Endothelial cell (in vitro differentiated cells): ENCODE measurements at regions not wholly inside any gene's neighbourhood (a gene's known extent, or its start where the extent isn't known, plus 50 kb on each side); places are given as distances from the start of the nearest gene placed in this dataset.

Source experiments
- DNase-seq: peaks from one replicate; pipeline ENCODE4 v3.0.0; 2021; ENCODE audit warnings: low spot score
- H3K27ac Mint-ChIP-seq: one replicate; pipeline ENCODE4 v1.8.0; 2021; ENCODE audit warnings: mixed read lengths, inconsistent platforms; ENCODE audit not compliant: unreplicated experiment
- H3K27me3 Mint-ChIP-seq: one replicate; pipeline ENCODE4 v1.8.0; 2021; ENCODE audit warnings: mild to moderate bottlenecking, moderate library complexity, mixed read lengths, inconsistent platforms; ENCODE audit not compliant: unreplicated experiment
- H3K36me3 Mint-ChIP-seq: one replicate; pipeline ENCODE4 v1.8.0; 2021; ENCODE audit warnings: mild to moderate bottlenecking, low read depth, mixed read lengths, inconsistent platforms; ENCODE audit not compliant: unreplicated experiment
- H3K4me1 Mint-ChIP-seq: one replicate; pipeline ENCODE4 v1.8.0; 2021; ENCODE audit warnings: mild to moderate bottlenecking, mixed read lengths, inconsistent platforms; ENCODE audit not compliant: unreplicated experiment
- H3K4me3 Mint-ChIP-seq: one replicate; pipeline ENCODE4 v1.8.0; 2021; ENCODE audit warnings: mild to moderate bottlenecking, mixed read lengths, inconsistent platforms; ENCODE audit not compliant: unreplicated experiment
- H3K9me3 Mint-ChIP-seq: one replicate; pipeline ENCODE4 v1.8.0; 2021; ENCODE audit warnings: mixed read lengths, inconsistent platforms; ENCODE audit not compliant: unreplicated experiment
- TF ChIP-seq, protein P1 (sequence below): fragments of 200-600 bp; sonication (generic); IDR thresholded peaks from one replicate; pipeline ENCODE4 v1.5.0; 2021; ENCODE audit warnings: antibody characterized with exemption; ENCODE audit not compliant: unreplicated experiment

DNA sequence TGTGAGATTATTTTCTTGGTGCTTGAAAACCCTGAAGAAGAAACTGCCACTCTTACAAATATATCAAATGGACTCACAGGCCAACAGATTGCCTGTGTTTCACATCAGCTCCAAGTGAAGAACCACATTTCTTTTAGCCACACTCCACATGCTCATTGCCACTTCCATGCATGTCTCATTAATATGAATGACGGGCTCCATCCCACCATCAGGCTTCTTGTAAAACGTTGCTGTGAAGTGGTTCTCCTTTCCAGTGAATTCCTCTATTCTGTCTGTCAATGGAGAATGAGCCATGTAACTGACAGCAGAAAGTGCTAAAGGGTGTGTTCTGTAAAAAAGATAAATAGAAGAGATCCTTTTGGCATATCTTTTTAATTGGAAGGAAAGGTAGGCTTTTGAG is 188.2 kb upstream of the RMST start:
- TF ChIP-seq, protein P1, sequence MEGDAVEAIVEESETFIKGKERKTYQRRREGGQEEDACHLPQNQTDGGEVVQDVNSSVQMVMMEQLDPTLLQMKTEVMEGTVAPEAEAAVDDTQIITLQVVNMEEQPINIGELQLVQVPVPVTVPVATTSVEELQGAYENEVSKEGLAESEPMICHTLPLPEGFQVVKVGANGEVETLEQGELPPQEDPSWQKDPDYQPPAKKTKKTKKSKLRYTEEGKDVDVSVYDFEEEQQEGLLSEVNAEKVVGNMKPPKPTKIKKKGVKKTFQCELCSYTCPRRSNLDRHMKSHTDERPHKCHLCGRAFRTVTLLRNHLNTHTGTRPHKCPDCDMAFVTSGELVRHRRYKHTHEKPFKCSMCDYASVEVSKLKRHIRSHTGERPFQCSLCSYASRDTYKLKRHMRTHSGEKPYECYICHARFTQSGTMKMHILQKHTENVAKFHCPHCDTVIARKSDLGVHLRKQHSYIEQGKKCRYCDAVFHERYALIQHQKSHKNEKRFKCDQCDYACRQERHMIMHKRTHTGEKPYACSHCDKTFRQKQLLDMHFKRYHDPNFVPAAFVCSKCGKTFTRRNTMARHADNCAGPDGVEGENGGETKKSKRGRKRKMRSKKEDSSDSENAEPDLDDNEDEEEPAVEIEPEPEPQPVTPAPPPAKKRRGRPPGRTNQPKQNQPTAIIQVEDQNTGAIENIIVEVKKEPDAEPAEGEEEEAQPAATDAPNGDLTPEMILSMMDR: no peak
- no peak overlapping the region for H3K4me3 Mint-ChIP-seq
- DNase-seq: no peak
- H3K27me3 Mint-ChIP-seq: no peaks in the 10 kb centered on the region
- no peaks in the 10 kb centered on the region for H3K9me3 Mint-ChIP-seq
- H3K27ac Mint-ChIP-seq: no peak overlapping the region
- H3K36me3 Mint-ChIP-seq: peaks cover 4% of the 10 kb centered on the region
- peaks cover 11% of the 10 kb centered on the region for H3K4me1 Mint-ChIP-seq

DNA sequence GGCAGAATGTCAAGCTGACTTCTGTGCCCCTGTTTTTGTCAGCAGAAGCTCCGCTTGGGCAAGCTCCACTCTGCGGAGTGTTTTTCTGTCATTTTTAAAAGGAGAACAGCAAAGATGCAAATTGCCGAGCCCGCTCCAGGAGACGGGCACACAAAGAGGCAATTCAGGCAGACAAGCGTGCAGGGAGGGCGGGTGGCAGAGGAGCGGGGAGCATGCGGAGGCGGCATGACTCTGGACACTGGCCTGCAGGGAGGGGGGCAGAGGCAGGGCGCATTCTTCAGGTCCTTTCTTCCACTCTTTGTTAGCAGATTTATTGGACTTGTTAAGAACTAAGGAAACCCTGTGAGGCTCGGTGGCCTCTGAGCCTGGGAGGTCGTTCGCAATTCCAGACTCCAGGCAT is 187.3 kb upstream of the RMST start:
- Mint-ChIP-seq H3K4me3 (no peak overlapping the region), H3K36me3 (peaks cover 4% of the 10 kb centered on the region), H3K27me3 (no peaks in the 10 kb centered on the region), H3K9me3 (no peaks in the 10 kb centered on the region), H3K27ac (no peak overlapping the region), H3K4me1 (peaks cover 11% of the 10 kb centered on the region)
- no peak for DNase-seq
- TF ChIP-seq, protein P1: no peak

DNA sequence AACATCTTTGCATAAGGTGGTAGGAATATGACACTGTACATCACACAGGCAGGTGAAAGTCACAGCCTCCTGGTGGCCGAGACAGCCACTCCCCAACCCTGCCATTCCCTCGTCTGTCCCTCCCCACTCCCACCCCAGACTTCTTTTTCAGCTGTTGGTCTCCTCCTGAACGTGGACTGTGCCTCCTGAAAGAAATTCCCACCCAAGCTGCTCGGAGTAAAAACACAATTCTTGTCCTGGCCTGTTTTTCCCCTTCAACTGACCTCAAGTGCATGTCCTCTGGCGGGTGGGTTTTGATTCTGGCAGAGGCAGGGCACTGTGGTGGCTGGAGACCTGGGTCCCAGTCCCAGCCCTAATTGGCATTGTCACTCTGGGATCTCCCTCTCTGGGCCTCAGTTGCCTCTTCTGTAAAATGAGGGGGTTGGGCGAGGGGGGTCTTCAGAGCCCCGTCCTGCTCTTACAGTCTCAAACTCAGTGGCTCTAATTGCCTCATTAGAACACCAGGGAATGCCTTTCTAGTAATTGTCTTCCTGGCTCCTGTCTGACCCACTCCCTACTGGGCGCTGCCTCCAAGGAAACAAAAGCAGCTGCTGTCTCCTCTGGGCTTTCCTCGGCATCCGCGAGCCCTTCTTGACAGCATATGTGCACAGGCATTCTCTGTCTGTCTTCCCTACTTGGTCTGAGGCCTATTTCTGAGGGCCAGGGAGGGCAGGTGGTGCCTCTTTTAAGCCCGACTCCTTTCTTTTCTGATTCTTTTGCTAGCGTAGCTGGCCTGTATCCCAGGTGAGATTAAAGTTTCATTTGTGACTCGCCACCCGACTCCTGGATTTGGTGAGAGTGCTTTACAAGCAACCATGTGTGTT is 186.6 kb upstream of the RMST start:
- Mint-ChIP-seq H3K36me3 (no peaks in the 10 kb centered on the region), H3K27me3 (no peaks in the 10 kb centered on the region), H3K27ac (no peak overlapping the region), H3K4me3 (no peak overlapping the region), H3K9me3 (no peaks in the 10 kb centered on the region), H3K4me1 (peaks cover 11% of the 10 kb centered on the region)
- TF ChIP-seq, protein P1: no peak
- DNase-seq: no peak

DNA sequence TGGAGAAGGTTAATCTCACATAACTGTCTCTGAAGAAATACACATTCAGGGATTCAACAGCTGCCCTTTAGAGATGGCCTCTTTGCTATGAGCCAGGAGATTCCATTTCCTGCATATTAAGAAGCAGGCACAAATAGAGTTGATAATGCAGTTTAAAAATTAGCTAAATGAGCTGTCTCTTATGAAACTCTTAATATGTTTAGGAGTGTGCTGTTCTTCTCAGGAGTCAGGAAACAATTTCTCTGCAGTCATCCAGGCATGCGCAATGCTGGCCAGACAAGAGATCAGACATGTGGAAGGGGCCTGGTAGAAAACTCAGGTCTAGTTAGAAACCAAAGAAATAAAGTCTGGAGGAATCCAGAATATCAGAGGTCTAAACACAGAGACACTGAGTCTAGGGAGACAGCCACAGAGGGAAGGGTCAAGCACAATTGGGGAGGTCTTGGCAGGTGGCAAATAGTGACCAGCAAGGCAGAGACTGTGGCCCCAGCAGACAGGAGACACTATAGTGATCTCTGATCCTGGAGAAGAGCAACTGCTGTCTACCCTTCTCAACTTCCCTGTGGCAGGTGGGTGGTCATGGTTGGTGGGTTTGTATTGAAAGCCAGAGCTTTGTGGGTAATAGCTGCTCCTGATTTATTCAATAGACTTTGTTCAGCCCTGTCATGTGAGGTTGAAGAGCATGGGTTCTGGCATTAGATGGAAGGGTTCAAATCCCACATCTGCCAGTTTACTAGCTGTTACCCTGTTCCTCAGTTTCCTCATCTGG is 185.8 kb upstream of the RMST start:
- Mint-ChIP-seq H3K27ac (no peak overlapping the region), H3K4me1 (peaks cover 11% of the 10 kb centered on the region), H3K36me3 (no peaks in the 10 kb centered on the region)

More for the DNA sequence above, 185.8 kb upstream of the RMST start:
- TF ChIP-seq, protein P1: no peak
- Mint-ChIP-seq H3K9me3 (no peaks in the 10 kb centered on the region), H3K4me3 (no peak overlapping the region), H3K27me3 (no peaks in the 10 kb centered on the region)
- no peak for DNase-seq
